DOHH2 (cell line): ENCODE measurements at regions not wholly inside any gene's neighbourhood (a gene's known extent, or its start where the extent isn't known, plus 50 kb on each side); places are given as distances from the start of the nearest gene placed in this dataset.

Experiments used
- H3F3A ChIP-seq: fragments of 200-600 bp; sonication (generic), shearing (Covaris generic); 2 replicates; pipeline ENCODE4 v1.6.0; 2016; ENCODE audit warnings: antibody characterized with exemption, mild to moderate bottlenecking; ENCODE audit not compliant: control insufficient read depth, insufficient read depth
- H3K27ac ChIP-seq: fragments of 200-600 bp; sonication (generic); 2 replicates; pipeline ENCODE4 v1.5.1; 2014; ENCODE audit warnings: low read depth, mild to moderate bottlenecking, low read length, moderate library complexity
- H3K27me3 ChIP-seq: fragments of 200-600 bp; sonication (generic); 2 replicates; pipeline ENCODE4 v1.6.1; 2014; ENCODE audit warnings: mild to moderate bottlenecking, low read length, mixed read lengths; ENCODE audit not compliant: control insufficient read depth
- H3K36me3 ChIP-seq: fragments of 200-600 bp; sonication (generic); 2 replicates; pipeline ENCODE4 v1.6.1; 2014; ENCODE audit warnings: mild to moderate bottlenecking, low read length, moderate library complexity, mixed read lengths; ENCODE audit not compliant: control insufficient read depth
- H3K4me1 ChIP-seq: fragments of 200-600 bp; sonication (generic); 2 replicates; pipeline ENCODE4 v1.6.1; 2014; ENCODE audit warnings: mild to moderate bottlenecking, low read length, mixed read lengths; ENCODE audit not compliant: control insufficient read depth
- H3K4me2 ChIP-seq: fragments of 200-600 bp; sonication (generic); 2 replicates; pipeline ENCODE4 v1.6.0; 2014; ENCODE audit warnings: mild to moderate bottlenecking, low read length, moderate library complexity
- H3K4me3 ChIP-seq: fragments of 200-600 bp; sonication (generic); 2 replicates; pipeline ENCODE4 v1.5.1; 2014; ENCODE audit warnings: mild to moderate bottlenecking, low read length, mixed read lengths
- H3K79me2 ChIP-seq: fragments of 200-600 bp; sonication (generic); 2 replicates; pipeline ENCODE4 v1.6.1; 2014; ENCODE audit warnings: mild to moderate bottlenecking, low read length, mixed read lengths; ENCODE audit not compliant: control insufficient read depth
- H3K9me2 ChIP-seq: fragments of 200-600 bp; sonication (generic); replicated peaks from 2 replicates; pipeline ENCODE4 v1.6.1; 2014; ENCODE audit warnings: mild to moderate bottlenecking, low read length, mixed read lengths; ENCODE audit not compliant: control insufficient read depth
- H3K9me3 ChIP-seq: fragments of 200-600 bp; sonication (generic); 2 replicates; pipeline ENCODE4 v1.6.1; 2014; ENCODE audit warnings: antibody characterized with exemption, low read length, mixed read lengths; ENCODE audit not compliant: control insufficient read depth, insufficient read depth
- H4K20me1 ChIP-seq: fragments of 200-600 bp; sonication (generic); 2 replicates; pipeline ENCODE4 v1.6.0; 2014; ENCODE audit warnings: low read depth, mild to moderate bottlenecking, antibody characterized with exemption, low read length, moderate library complexity; ENCODE audit not compliant: control insufficient read depth, insufficient read depth
- EZH2phosphoT487 ChIP-seq: fragments of 200-600 bp; sonication (generic); IDR thresholded peaks from 2 replicates; pipeline ENCODE4 v1.6.1; 2017; ENCODE audit warnings: borderline replicate concordance, mild to moderate bottlenecking, antibody characterized with exemption, low read length, moderate library complexity, mixed read lengths
- TF ChIP-seq, protein P1 (sequence below): fragments of 200-600 bp; sonication (generic); IDR thresholded peaks from one replicate; pipeline ENCODE4 v1.5.1; 2014; ENCODE audit warnings: antibody characterized with exemption, mild to moderate bottlenecking, low read depth, low read length; ENCODE audit not compliant: poor library complexity, severe bottlenecking

GRCh38 chr3:117084739-117085270 lies 375.2 kb downstream of the TUSC7 start:
- Histone ChIP-seq H3K27ac (no peak overlapping the region), H3K36me3 (no peaks in the 10 kb centered on the region)

GRCh38 chr3:117091676-117092075 lies 382.1 kb downstream of the TUSC7 start:
- no peaks in the 10 kb centered on the region for H3K9me3 ChIP-seq
- H3K9me2 ChIP-seq, result no peaks in the 10 kb centered on the region
- H4K20me1 ChIP-seq, result no peaks in the 10 kb centered on the region
- H3K27ac ChIP-seq, result no peak overlapping the region
- no peaks in the 10 kb centered on the region for H3K79me2 ChIP-seq
- H3K36me3 ChIP-seq, result no peaks in the 10 kb centered on the region
- no peaks in the 10 kb centered on the region for H3K4me1 ChIP-seq
- no peak overlapping the region for H3K4me2 ChIP-seq
- no peak overlapping the region for H3K4me3 ChIP-seq
- H3K27me3 ChIP-seq, result no peaks in the 10 kb centered on the region
- H3F3A ChIP-seq, result no peaks in the 10 kb centered on the region
- TF ChIP-seq, protein P1, sequence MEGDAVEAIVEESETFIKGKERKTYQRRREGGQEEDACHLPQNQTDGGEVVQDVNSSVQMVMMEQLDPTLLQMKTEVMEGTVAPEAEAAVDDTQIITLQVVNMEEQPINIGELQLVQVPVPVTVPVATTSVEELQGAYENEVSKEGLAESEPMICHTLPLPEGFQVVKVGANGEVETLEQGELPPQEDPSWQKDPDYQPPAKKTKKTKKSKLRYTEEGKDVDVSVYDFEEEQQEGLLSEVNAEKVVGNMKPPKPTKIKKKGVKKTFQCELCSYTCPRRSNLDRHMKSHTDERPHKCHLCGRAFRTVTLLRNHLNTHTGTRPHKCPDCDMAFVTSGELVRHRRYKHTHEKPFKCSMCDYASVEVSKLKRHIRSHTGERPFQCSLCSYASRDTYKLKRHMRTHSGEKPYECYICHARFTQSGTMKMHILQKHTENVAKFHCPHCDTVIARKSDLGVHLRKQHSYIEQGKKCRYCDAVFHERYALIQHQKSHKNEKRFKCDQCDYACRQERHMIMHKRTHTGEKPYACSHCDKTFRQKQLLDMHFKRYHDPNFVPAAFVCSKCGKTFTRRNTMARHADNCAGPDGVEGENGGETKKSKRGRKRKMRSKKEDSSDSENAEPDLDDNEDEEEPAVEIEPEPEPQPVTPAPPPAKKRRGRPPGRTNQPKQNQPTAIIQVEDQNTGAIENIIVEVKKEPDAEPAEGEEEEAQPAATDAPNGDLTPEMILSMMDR, result no peak
- TF ChIP-seq EZH2phosphoT487, result no peak

More at GRCh38 chr3:117084739-117085270, 375.2 kb downstream of the TUSC7 start:
- Histone ChIP-seq H3K9me2 (no peaks in the 10 kb centered on the region), H3K4me3 (no peak overlapping the region), H3K9me3 (no peaks in the 10 kb centered on the region), H3K4me2 (no peak overlapping the region), H3K4me1 (no peaks in the 10 kb centered on the region), H3K27me3 (no peaks in the 10 kb centered on the region), H3K79me2 (no peaks in the 10 kb centered on the region), H3F3A (no peaks in the 10 kb centered on the region), H4K20me1 (no peaks in the 10 kb centered on the region)
- TF ChIP-seq, protein P1, result no peak
- TF ChIP-seq EZH2phosphoT487, result no peak

- Histone ChIP-seq H3K4me2 (no peak overlapping the region), H3K4me1 (no peaks in the 10 kb centered on the region), H3K9me2 (no peaks in the 10 kb centered on the region), H3K4me3 (no peak overlapping the region), H3K9me3 (no peaks in the 10 kb centered on the region), H3K27ac (no peak overlapping the region), H3F3A (no peaks in the 10 kb centered on the region), H4K20me1 (no peaks in the 10 kb centered on the region), H3K79me2 (no peaks in the 10 kb centered on the region), H3K27me3 (no peaks in the 10 kb centered on the region), H3K36me3 (no peaks in the 10 kb centered on the region)
- TF ChIP-seq, protein P1, result no peak
- TF ChIP-seq EZH2phosphoT487, result no peak
Observed at GRCh38 chr3:117096549-117096948, 387.0 kb downstream of the TUSC7 start.
